NB4 (cell line): ENCODE measurements at regions not wholly inside any gene's neighbourhood (a gene's known extent, or its start where the extent isn't known, plus 50 kb on each side); places are given as distances from the start of the nearest gene placed in this dataset.

Source experiments
- CTCF ChIP-seq: IDR thresholded peaks from one replicate; pipeline ENCODE4 v1.5.1; 2012; ENCODE audit warnings: low read depth, low read length
- MAX ChIP-seq: IDR thresholded peaks from 2 replicates; pipeline ENCODE4 v1.6.1; 2011; ENCODE audit warnings: low read depth, low read length
- POLR2A ChIP-seq: IDR thresholded peaks from 2 replicates; pipeline ENCODE4 v1.6.1; 2011; ENCODE audit warnings: mild to moderate bottlenecking; ENCODE audit not compliant: insufficient read length; ENCODE audit errors: extremely low read depth

- TF ChIP-seq POLR2A (no peak), CTCF (no peak), MAX (no peak)
These were observed 97.0 kb downstream of the PSAT1 start for GRCh38 chr9:78393932-78394331.
